ENCODE measurements at regions not wholly inside any gene's neighbourhood (a gene's known extent, or its start where the extent isn't known, plus 50 kb on each side); places are given as distances from the start of the nearest gene placed in this dataset.

GRCh38 chr6:90948540-90948939 lies 361.7 kb upstream of the MAP3K7 start:
- H3K9me3 ChIP-seq (ENCODE audit: control insufficient read depth, insufficient read depth, low read depth, low read length) = no peaks in the 10 kb centered on the region
- TF ChIP-seq EZH2 (IDR thresholded peaks at IDR 0.05; ENCODE audit: low read length, missing control alignments) (no peak), CTCF (conservative IDR thresholded peaks at IDR 0.05 in 1 of 2, IDR thresholded peaks at IDR 0.05 in 1 of 2; ENCODE audit: low read depth in 1 of 2, low read length in 2 of 2) (no peak)
- H3K27me3 ChIP-seq (ENCODE audit: control insufficient read depth, insufficient read depth, low read length) = no peaks in the 10 kb centered on the region
- H3K36me3 ChIP-seq (ENCODE audit: control insufficient read depth, insufficient read depth, low read length) = no peaks in the 10 kb centered on the region
- no peaks in the 10 kb centered on the region for H3K79me2 ChIP-seq (ENCODE audit: control insufficient read depth, insufficient read depth, low read length)
- H3K27ac ChIP-seq (ENCODE audit: insufficient read depth, low read length) = no peak overlapping the region
- no peak for DNase-seq (ENCODE audit: low read depth in 2 of 2)
- no peaks in the 10 kb centered on the region for H3K4me1 ChIP-seq (ENCODE audit: control insufficient read depth, extremely low read depth, insufficient read depth, low read length)
- H3K4me3 ChIP-seq (replicated peaks in 1 of 4; ENCODE audit: control extremely low read depth in 1 of 4, insufficient read depth in 1 of 4, low read depth in 3 of 4, low read length in 4 of 4) = no peak overlapping the region
- no peak overlapping the region for H3K4me2 ChIP-seq (ENCODE audit: extremely low read depth, insufficient read depth, low read length)
- no peak overlapping the region for H3K9ac ChIP-seq (ENCODE audit: insufficient read depth, low read length)
- H2AFZ ChIP-seq (ENCODE audit: low read length) = no peak overlapping the region
- no peaks in the 10 kb centered on the region for H4K20me1 ChIP-seq (ENCODE audit: control insufficient read depth, extremely low read depth, insufficient read depth, low read length)

DNA sequence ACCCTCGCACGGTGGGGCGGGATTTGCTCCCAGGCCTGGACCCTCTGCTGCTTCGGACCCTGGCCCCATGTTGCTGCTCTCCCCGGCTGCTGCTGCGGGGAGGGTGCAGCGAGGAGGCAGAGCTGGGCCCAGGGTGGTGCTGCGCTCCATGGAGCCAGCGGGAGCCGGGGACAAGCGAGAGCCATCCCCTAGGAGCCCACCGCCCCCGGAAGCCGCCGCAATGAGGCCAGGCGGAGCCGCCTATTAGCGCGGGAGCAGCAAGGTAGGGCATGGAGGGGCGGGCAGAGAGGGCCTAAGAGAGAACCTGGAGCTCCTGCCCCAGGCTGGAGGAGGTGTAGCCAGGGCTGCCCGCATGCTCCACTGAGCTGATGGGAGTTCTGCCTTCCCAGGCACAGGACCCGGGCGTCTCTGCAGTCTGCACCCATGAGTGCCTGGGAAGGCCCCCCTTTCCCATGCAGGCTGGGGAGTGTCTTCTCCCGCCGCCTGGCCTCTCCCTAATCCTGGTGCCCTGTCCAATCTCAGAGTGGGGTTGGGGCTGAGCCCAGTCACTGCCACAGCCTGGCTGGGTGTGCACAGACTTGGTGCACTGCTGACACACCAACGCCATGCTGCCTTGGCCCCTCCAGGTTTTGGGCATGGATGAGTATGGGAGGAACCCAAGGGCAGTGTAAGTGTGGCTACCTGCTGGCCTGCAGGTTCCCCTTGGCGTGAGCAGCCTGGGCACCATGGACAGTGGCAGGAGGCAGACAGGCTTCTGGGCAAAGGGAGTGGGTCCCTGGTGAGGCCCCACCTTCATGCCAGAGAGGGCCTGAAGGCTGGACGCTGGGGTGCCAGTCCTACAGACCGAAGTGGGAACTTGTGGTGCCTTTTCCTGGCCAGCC lies 360.6 kb upstream of the MAP3K7 start:
- H3K4me3 ChIP-seq (replicated peaks in 1 of 4; ENCODE audit: control extremely low read depth in 1 of 4, insufficient read depth in 1 of 4, low read depth in 3 of 4, low read length in 4 of 4) = no peak overlapping the region
- H3K79me2 ChIP-seq (ENCODE audit: control insufficient read depth, insufficient read depth, low read length) = no peaks in the 10 kb centered on the region
- H3K27me3 ChIP-seq (ENCODE audit: control insufficient read depth, insufficient read depth, low read length) = no peaks in the 10 kb centered on the region
- H2AFZ ChIP-seq (ENCODE audit: low read length) = no peak overlapping the region
- no peak overlapping the region for H3K27ac ChIP-seq (ENCODE audit: insufficient read depth, low read length)
- DNase-seq (ENCODE audit: low read depth in 2 of 2) = no peak
- no peaks in the 10 kb centered on the region for H3K4me1 ChIP-seq (ENCODE audit: control insufficient read depth, extremely low read depth, insufficient read depth, low read length)
- no peaks in the 10 kb centered on the region for H4K20me1 ChIP-seq (ENCODE audit: control insufficient read depth, extremely low read depth, insufficient read depth, low read length)
- H3K4me2 ChIP-seq (ENCODE audit: extremely low read depth, insufficient read depth, low read length) = no peak overlapping the region
- no peaks in the 10 kb centered on the region for H3K36me3 ChIP-seq (ENCODE audit: control insufficient read depth, insufficient read depth, low read length)
- no peak overlapping the region for H3K9ac ChIP-seq (ENCODE audit: insufficient read depth, low read length)
- no peaks in the 10 kb centered on the region for H3K9me3 ChIP-seq (ENCODE audit: control insufficient read depth, insufficient read depth, low read depth, low read length)
- TF ChIP-seq EZH2 (IDR thresholded peaks at IDR 0.05; ENCODE audit: low read length, missing control alignments) (no peak), CTCF (conservative IDR thresholded peaks at IDR 0.05 in 1 of 2, IDR thresholded peaks at IDR 0.05 in 1 of 2; ENCODE audit: low read depth in 1 of 2, low read length in 2 of 2) (no peak)

GRCh38 chr6:90941885-90942284 lies 355.0 kb upstream of the MAP3K7 start:
- no peak overlapping the region for H3K27ac ChIP-seq (ENCODE audit: insufficient read depth, low read length)
- TF ChIP-seq EZH2 (IDR thresholded peaks at IDR 0.05; ENCODE audit: low read length, missing control alignments) (no peak), CTCF (conservative IDR thresholded peaks at IDR 0.05 in 1 of 2, IDR thresholded peaks at IDR 0.05 in 1 of 2; ENCODE audit: low read depth in 1 of 2, low read length in 2 of 2) (no peak)
- no peaks in the 10 kb centered on the region for H3K27me3 ChIP-seq (ENCODE audit: control insufficient read depth, insufficient read depth, low read length)
- H3K9ac ChIP-seq (ENCODE audit: insufficient read depth, low read length) = no peak overlapping the region
- H3K4me3 ChIP-seq (replicated peaks in 1 of 4; ENCODE audit: control extremely low read depth in 1 of 4, insufficient read depth in 1 of 4, low read depth in 3 of 4, low read length in 4 of 4) = no peak overlapping the region
- no peaks in the 10 kb centered on the region for H4K20me1 ChIP-seq (ENCODE audit: control insufficient read depth, extremely low read depth, insufficient read depth, low read length)
- H3K9me3 ChIP-seq (ENCODE audit: control insufficient read depth, insufficient read depth, low read depth, low read length) = no peaks in the 10 kb centered on the region
- no peaks in the 10 kb centered on the region for H3K36me3 ChIP-seq (ENCODE audit: control insufficient read depth, insufficient read depth, low read length)
- H3K4me2 ChIP-seq (ENCODE audit: extremely low read depth, insufficient read depth, low read length) = no peak overlapping the region
- no peaks in the 10 kb centered on the region for H3K4me1 ChIP-seq (ENCODE audit: control insufficient read depth, extremely low read depth, insufficient read depth, low read length)
- no peaks in the 10 kb centered on the region for H3K79me2 ChIP-seq (ENCODE audit: control insufficient read depth, insufficient read depth, low read length)
- no peak overlapping the region for H2AFZ ChIP-seq (ENCODE audit: low read length)
- DNase-seq (ENCODE audit: low read depth in 2 of 2) = no peak

Data from fibroblast of lung (primary cell).